ENCODE measurements at regions not wholly inside any gene's neighbourhood (a gene's known extent, or its start where the extent isn't known, plus 50 kb on each side); places are given as distances from the start of the nearest gene placed in this dataset.

DNA sequence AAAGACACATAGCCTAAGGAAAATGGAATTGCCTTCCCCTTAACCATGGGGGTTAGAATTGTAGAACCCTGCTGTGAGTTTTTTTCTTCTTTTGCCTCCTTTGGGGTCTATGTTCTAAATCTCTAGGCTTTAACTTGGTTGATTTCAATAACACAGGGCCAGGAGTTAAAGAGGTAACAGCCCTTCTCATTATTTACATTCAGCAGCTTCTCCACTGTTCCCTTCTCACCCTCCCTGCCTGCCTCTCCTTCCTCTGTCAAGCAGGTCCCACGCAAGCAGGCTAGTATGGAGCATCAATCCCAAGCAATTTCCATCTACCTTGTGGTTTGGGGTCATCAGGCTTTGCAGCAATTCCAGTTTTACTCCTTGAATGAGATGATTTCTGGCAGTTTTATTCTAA is 236.1 kb upstream of the G2E3 start:
- DNase-seq = no peak

DNA sequence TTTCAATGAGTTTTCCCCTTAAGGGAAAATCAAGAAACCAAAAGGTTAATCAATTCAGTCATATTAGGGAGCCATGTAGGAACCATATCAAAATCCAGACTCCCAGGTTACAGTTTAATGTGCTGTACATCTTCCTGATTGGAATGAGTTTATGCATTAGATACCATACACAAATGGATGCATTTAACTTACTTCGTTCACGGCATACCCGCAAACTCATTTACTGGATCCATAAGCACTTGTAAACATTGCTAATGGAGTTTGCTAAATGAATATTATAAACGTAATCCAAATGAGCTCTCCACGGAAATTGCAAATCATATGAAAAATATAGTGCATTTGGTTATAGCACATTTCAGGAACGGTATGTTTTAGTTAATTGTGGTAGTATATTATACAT is 228.9 kb upstream of the G2E3 start:
- DNase-seq = no peak

DNA sequence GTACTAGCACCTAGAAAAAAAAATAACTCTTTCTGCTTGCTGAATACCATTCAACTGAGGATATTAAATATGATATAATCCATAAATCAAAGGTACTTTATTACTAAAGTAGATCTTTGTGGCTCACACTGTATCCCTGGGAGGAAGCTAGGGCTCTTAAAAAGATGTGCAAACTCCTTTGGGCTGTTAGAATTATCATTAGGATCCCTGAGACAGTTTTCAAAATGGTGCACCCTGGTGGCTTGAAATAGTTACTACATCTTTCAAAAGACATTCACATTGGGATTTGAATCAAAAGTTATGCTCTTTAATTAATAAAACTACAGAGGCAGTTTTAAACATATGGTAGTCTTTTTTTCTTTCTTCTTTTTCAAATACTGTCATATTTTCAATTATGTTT is 228.5 kb upstream of the G2E3 start:
- no peak for DNase-seq

DNA sequence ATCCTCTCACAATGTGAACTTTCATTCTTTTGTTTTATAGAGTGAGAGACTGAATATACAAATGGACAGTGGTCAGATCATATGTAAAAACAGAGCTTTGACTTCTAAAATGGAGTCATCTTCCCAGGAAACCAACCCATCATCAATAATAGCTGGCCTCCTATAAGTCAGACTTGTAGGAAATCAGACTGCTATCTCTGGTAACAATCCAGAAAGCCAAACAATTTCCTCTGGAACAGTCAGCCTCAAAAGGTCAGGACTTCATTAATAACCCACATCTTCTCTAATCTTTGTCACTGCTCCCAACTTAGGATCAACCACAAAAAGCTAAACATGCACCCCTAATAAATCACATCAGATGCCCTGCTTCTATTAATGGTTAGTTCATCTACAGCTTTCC is 227.9 kb upstream of the G2E3 start:
- DNase-seq = no peak

DNA sequence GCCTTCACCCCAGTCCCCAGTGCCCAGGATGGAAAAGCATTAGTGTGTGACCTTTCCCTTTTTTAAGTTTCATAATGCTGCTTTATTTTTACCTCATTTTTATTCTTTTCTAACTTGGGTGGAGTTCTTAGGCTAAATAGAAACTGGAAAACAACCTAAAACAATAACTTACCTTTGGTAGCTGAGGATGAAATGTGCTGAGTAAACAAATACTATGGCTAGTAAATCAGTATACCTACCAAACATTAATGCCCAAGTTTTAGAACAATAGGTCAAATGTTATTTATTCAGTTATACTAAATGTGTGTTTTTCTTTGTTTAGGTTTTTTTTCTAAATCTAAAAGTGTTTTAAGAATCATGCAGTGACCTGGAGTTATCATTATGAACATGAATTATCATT is 226.6 kb upstream of the G2E3 start:
- DNase-seq = no peak

DNA sequence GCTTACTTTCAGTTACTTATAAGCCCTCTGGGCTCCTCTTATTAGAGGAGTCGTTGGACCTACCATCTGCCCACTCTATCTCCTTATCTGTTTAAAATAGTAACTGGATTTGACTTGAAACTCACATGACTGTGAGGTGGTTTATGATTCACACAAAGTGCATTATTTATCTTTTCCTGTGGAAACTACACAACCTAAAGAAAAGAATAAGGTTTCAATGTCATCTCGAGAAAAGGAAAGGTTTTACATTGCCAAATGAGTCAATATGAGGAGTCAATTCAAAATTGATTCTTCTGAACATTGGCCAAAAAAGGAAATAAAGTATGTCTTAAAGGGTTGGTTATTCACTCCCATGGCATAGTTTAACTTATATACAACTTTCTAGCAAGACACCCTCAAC is 225.0 kb upstream of the G2E3 start:
- no peak for DNase-seq

DNA sequence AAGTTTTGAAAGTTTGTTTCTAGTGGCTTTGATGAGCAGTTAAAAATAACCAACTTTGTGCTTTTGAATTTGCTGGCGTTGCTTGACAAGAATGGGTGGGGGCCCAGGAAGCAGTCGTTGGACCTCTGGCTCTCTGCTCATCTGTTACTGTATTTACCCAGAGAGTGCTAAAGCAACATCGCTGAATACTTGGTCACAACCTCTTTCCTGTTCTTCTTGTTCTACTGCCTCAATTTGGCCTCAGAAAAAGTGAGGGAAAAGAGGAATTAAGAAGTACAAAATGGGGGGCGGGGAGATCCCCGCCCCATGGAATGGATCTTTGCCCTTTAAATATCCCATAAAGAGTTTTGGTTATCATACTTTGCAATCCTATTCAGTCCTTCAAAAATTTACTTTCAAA is 221.5 kb upstream of the G2E3 start:
- DNase-seq = no peak

DNA sequence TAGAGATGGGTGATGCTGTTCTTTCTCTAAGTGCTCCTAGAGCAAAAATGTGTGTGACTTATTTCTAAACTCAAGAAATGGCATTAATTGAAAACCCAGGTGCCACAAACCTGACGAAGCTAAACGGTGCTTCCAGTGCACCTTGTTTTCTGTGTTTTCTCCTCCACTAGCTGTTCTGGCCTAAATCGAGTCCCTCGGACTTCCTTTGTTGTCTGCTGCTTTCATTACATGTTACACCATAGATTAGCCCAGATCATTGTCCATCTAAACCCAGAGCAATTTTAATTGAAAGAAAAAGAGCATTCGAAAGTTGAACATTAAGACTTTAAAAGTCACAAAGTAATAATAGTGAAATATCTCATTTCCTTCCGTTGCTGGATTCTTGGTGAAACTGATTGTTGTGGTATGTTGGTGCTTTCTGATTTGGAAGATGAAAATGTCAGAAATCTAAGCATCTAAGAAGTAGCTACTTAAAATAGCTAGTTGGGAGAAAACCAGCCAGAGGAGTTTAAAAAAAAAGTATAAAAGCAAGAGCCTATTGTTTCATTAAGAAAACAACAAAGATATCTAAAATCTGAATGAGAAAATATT is 219.6 kb upstream of the G2E3 start:
- no peak for DNase-seq

DNA sequence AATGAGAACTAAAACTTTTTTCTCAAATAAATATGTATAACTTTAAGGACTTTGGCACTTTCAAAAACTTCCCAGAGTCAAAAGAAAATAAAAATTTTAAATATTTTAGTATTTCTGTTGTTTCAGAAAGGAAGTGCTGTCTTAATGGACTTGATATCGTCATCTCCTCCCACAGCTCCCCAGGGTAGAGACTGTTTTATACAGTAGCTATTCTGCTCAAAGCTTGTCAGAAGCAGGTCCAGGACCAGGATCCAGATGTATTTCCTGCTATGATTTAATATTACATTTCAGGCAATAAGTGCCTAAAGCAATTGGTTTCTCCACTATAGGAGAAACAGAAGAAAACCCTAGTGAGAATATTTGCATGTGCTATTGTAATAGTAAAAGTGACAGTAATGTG is 218.5 kb upstream of the G2E3 start:
- no peak for DNase-seq

DNA sequence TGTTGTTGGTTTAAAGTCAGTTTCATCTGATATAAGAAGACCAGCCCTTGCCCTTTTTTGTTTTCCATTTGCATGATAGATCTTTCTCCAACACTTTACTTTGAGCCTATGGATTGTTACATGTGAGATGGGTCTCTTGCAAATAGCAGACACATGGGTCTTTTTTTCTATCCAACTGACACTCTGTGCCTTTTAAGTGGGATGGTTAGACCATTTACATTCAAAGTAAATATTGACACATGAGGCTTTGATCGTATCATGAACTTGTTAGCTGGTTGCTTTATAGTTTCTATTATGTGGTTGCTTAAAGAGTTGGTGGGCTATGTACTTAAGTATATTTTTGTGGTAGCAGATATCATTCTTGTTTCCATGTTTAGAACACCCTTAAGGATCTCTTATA is 213.4 kb upstream of the G2E3 start:
- peak in 1 of 2 experiments; percentile 3 for DNase-seq

DNA sequence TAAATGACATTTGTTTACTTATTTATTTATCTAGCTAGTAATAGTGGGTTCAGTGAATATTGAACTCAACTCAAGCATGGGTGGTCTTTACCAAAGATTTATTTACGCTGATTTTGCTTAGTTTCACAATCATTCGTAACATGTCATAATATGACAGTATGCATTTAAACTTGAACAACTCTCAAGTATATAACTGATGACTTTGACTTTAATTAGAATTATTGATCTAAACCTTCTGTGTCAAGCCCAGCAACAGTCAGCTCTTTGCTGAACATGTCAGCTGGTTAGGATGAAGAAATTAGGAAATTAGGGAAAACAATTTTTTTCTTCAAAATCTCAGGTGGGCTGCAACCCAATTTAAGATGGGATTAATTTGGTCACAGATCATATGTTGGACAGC is 210.5 kb upstream of the G2E3 start:
- no peak for DNase-seq

DNA sequence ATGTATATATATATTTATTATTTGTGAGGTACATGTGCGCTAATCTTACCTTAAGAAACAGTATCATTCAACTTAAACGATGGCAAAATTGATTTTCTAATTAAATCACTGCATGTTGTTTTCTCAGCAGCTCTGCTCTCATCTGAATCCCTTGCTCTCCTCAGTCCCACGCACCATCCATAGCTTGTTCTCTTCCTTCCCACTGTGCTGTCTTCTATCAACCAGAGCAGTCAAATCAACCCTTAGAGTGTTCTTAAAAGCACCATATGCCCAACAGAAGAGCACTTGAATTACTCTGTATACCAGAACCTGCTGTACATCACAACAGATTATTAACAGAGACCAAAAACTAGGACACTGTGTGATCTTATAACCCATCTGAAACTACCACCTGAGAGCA is 209.4 kb upstream of the G2E3 start:
- DNase-seq = no peak

DNA sequence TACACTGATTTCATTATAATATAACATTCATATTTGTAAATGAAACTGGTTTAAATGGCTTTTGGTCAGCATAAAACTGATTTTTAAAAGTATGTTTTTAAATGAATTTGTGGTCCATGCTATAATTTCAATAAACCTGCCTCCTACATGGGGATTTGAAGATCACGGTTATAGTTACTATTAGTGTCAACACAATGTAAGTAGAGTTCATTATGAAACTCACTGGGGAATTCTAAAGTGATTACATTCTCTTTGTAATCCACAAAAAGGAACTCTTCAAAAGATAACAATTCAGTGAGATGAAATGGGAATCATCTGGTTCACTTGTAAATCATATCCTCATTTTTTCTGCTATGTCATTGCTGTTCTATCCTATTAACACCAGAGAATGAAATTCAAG is 204.5 kb upstream of the G2E3 start:
- DNase-seq = no peak

DNA sequence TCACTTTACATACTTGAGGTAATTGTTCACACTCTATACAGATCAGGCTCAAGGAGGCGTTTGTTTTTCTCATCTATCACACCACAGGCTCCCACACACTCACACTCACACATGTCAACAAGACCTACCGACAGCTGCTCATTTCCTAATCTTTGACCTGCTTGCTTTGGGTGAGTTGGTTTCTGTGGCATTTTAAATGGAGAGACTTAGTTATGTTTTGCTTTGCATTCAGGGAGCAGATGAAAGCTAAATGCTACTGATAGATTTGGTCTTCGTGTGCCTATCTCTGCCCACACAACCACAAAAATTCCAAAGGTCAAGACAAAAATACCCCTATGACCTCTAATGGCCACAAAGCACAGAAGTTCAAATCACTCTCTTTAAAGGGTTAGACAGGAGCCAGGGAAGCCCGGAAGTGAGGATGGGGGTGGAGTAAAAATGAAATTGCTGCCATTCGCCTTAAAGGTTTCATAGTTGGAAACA is 203.5 kb upstream of the G2E3 start:
- no peak for DNase-seq

DNA sequence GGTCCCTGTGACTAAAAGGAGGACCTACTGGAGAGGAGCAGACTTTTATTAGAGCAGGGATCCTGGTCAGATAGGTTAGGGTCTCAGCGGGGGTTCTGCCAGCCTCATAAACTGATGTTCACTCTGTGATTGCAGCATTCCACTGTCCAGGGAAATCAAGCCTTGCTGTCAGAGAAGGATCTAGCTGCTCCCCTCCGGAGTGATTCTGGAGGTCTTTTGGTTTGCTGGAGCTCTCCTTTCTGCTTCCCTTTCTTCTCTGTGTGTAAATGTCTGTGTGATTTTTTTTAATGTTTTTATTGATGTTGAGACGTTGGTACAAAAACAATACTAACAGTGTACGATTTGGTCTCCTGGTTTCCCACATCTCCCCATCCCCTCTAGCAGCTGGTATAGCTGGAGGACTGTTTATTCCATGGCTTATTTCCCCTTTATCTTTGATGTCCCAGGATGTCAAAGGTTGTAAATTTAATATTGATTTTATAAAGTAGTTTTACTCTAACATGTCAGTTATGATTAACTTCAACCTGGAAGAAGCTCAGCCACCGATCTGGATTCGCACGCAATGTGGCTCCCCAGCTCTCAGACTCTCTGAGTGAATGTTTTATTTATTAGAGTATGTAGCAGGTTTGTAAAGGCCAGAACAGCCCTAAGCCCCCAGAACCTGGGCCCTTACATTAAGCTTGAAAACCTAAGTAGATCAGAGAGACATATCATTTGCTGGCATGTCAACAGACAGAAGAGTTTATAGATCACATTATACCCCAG is 202.3 kb upstream of the G2E3 start:
- no peak for DNase-seq

DNA sequence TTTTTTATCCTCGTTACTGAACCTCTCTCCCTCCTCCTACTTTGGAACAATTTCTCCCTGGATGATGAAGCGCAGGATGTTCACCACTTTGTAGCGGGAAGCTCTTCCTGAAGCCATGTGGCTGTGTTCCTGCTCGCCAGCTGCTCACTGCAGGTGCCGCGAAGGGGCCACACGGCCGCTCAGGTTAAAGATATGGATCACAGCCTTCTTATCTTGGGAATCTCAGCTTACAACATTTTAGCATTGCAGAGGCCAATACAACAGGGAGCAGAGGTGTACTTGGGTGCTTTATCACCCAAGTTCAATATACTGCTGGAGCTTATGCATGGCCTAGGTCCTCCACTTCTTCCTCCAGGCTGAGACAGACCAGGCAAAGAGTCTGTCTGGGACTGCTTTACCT is 201.2 kb upstream of the G2E3 start:
- no peak for DNase-seq

DNA sequence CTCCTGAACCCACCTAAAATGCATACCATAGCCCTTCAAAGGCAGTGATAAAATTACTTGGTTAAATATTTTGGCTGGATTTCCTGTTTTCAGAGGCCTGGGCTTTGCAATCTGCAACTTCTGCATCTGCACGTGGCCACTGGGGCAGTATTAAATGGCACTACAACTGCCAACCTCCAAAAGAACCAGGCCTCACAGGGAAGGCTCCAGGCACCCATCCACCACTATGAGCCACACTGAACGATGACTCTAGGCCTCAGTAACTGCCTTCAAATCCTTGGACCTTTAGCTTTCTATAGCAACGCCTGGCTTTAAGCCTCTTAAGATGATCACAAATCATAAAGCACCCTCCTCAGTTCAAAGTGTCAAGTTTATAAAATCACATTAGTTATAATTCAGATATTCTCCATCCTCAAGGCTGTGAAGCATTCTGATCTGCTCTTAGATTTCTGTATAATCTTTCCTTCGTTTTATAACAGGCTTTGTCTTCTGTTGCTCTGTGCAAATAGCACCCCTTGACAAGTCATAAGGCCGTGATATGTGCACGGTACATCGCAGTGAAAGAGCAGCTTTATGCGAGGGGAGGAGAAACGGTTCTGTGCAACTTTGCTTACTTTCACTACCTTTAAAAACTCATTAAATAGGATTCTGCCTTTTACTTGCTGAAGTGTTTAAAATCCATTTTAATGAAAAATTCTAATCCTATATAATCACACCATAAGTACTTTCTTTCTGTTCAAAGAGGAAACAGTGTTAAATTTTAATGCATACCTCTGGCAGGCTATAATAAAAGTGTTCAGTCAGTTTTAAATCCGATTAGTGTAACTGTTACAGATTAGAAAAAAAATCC is 196.4 kb upstream of the G2E3 start:
- peak; percentile 10 to 31 for DNase-seq

DNA sequence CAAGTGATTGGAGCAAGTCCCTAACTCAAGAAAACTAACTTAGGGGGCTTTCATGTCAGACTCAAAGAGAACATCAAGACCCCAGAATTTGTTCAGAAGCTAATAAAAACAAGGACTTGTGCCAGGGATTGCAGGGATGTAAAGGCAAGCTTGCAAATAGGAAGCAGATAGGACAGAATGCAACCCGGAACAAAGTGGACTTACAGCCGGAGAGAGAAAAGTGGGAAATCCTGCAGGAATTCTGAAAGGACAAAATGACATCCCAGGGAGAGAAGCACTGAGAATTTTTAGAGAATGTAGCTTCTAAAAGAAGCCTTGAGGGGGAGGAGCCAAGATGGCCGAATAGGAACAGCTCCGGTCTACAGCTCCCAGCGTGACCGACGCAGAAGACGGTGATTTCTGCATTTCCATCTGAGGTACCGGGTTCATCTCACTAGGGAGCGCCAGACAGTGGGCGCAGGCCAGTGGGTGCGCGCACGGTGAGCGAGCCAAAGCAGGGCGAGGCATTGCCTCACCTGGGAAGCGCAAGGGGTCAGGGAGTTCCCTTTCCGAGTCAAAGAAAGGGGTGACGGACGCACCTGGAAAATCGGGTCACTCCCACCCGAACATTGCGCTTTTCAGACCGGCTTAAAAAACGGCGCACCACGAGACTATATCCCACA is 195.6 kb upstream of the G2E3 start:
- DNase-seq = peak; percentile 19 to 50

DNA sequence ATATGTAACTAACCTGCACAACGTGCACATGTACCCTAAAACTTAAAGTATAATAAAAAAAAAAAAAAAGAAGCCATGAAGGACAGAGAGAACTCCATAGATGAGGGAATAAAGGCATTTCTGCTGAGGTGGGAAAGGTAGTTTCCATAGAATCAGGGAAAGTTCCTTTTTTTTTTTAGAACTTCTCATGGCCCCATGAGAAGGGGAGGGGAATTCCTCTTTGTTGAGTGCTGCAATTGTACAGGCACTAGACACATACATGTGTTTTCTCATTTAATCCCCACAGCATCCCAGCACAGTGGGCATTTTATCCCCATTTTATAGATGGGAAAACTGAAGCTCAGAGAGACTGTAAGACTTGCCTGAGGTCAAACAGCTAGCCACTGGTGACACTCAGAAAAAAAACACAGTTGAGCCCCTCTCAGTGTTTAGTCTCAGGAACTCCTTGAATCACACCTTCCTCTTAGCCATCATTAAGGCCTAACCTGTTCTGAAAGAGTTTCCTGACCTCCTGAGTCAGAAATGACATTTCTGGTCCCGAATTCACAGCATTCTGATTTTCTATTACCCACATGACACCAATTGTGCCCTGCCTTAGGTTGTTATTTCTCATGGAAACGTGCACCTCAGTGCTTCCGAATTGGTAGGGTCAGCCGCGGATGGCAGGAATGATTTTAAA is 189.3 kb upstream of the G2E3 start:
- no peak for DNase-seq

DNA sequence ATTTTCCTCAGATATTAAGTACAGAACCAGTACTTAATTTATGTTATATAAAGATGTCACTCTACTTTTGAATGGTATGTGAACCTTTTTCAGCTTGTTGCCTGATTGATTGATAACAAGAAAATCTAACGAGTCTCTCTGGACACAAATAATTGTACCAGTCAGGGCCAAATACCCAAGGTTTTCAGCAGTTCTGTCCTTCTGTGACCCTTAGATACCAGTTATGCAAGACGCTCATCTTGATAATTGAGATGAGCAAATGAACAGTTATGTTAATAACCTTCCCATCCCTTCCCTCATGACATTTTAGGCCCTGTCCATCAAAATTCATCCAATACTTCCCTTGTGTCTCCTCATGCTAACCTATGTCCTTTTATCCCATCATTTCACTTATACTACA is 185.9 kb upstream of the G2E3 start:
- DNase-seq = no peak

DNA sequence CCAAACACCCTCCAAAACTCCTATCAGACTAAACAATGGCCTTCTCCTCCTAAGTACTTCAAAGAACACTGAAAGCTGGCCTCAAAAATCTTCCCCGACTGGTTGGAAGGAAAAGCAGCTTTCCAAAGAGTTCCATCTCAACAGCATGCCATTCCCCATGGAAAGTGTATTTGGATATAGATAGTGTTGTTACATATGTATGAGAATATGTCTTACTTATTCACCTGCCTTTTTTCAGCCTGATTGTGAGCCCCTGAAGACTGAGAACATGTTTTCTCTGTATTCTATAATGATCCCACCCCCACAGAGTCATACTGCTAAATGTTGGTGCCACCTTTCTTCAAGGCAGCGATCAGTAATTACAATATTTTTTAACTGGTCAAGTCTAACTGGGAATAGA is 185.4 kb upstream of the G2E3 start:
- DNase-seq = no peak

DNA sequence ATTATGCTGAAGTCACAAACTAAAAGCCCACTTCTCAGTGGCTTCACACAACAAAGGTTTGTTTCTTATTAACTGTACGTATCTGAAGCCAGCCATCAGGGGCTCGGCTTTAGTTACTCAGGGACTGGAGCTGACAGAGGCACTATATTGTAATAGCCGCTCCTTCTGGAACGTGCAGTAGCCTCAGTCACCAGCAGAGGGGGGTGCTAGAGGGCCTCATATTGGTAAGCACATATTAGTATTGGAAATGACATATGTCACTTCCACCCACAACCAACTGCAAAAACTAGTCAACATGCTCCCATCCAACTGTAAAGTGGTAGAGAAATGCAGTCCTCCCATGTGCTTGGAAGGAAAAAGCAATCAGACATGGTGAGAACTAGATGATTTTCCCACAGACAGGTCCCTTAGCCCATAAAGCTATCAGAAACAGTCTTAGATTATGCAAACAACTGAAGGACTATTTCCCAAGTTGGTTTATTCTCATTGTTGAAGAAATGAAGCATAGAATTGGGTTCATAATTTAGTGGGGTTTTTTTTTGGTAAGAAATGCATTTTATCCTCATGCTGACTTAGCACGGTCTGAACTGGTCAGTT is 183.6 kb upstream of the G2E3 start:
- DNase-seq = peak; percentile 29 to 54

All from SHP77 (cell line).